Astrocyte (in vitro differentiated cells and primary cell): ENCODE measurements at regions not wholly inside any gene's neighbourhood (a gene's known extent, or its start where the extent isn't known, plus 50 kb on each side); places are given as distances from the start of the nearest gene placed in this dataset.

ENCODE experiments used
- DNase-seq: peaks from one replicate; pipeline ENCODE4 v3.0.0-alpha.2; 2010; ENCODE audit warnings: low read depth
- FAIRE-seq: peaks from 2 replicates; lab custom pipeline; 2011; peaks lifted over from hg19 to GRCh38; lab: Jason Lieb, UNC
- H2AFZ ChIP-seq: 2 replicates; pipeline ENCODE4 v1.6.0; 2012; ENCODE audit warnings: low read depth, low read length, inconsistent platforms
- H3K27ac ChIP-seq: 2 replicates; pipeline ENCODE4 v1.5.1; 2011; ENCODE audit warnings: low read depth, low read length, inconsistent platforms
- H3K27me3 ChIP-seq: 2 replicates; pipeline ENCODE4 v1.6.0; 2011; ENCODE audit warnings: low read length, inconsistent platforms; ENCODE audit not compliant: insufficient read depth
- H3K36me3 ChIP-seq: 2 replicates; pipeline ENCODE4 v1.5.1; 2011; ENCODE audit warnings: low read length, inconsistent platforms; ENCODE audit not compliant: insufficient read depth
- H3K4me1 ChIP-seq: 2 replicates; pipeline ENCODE4 v1.5.1; 2011; ENCODE audit warnings: low read length, inconsistent platforms; ENCODE audit not compliant: insufficient read depth
- H3K4me2 ChIP-seq: 2 replicates; pipeline ENCODE4 v1.6.0; 2012; ENCODE audit warnings: low read length, inconsistent platforms
- H3K4me3 ChIP-seq: 2 replicates; pipeline ENCODE4 v1.5.1; 2011; ENCODE audit warnings: low read depth, mild to moderate bottlenecking, low read length, inconsistent platforms; ENCODE audit not compliant: insufficient read depth
- H3K79me2 ChIP-seq: 2 replicates; pipeline ENCODE4 v1.6.0; 2012; ENCODE audit warnings: mild to moderate bottlenecking, low read length, inconsistent platforms; ENCODE audit not compliant: insufficient read depth
- H3K9ac ChIP-seq: 2 replicates; pipeline ENCODE4 v1.6.0; 2012; ENCODE audit warnings: mild to moderate bottlenecking, low read length, inconsistent platforms
- H3K9me3 ChIP-seq: 2 replicates; pipeline ENCODE4 v1.5.1; 2012; ENCODE audit warnings: low read depth, mild to moderate bottlenecking, low read length, inconsistent platforms; ENCODE audit not compliant: insufficient read depth
- H4K20me1 ChIP-seq: 2 replicates; pipeline ENCODE4 v1.6.0; 2012; ENCODE audit warnings: low read length, inconsistent platforms; ENCODE audit not compliant: insufficient read depth
- H3K27ac Mint-ChIP-seq: one replicate; pipeline ENCODE4 v1.8.0; 2021; ENCODE audit warnings: mild to moderate bottlenecking, mixed read lengths; ENCODE audit not compliant: unreplicated experiment
- H3K27me3 Mint-ChIP-seq: one replicate; pipeline ENCODE4 v1.8.0; 2021; ENCODE audit warnings: low read depth, mixed read lengths; ENCODE audit not compliant: unreplicated experiment
- H3K36me3 Mint-ChIP-seq: one replicate; pipeline ENCODE4 v1.8.0; 2021; ENCODE audit warnings: low read depth, mixed read lengths; ENCODE audit not compliant: unreplicated experiment
- H3K4me1 Mint-ChIP-seq: one replicate; pipeline ENCODE4 v1.8.0; 2021; ENCODE audit warnings: low read depth, mixed read lengths; ENCODE audit not compliant: unreplicated experiment
- H3K4me3 Mint-ChIP-seq: one replicate; pipeline ENCODE4 v1.8.0; 2021; ENCODE audit warnings: mild to moderate bottlenecking, moderate library complexity, mixed read lengths; ENCODE audit not compliant: unreplicated experiment
- H3K9me3 Mint-ChIP-seq: one replicate; pipeline ENCODE4 v1.8.0; 2021; ENCODE audit warnings: mild to moderate bottlenecking, mixed read lengths; ENCODE audit not compliant: unreplicated experiment
- EZH2 ChIP-seq: IDR thresholded peaks from 2 replicates; pipeline ENCODE4 v1.6.1; 2012; ENCODE audit warnings: mild to moderate bottlenecking, low read length, inconsistent platforms; ENCODE audit not compliant: insufficient read depth
- TF ChIP-seq, protein P1 (sequence below): IDR thresholded peaks from 2 replicates; pipeline ENCODE4 v1.5.1; 2011; ENCODE audit warnings: low read depth, mild to moderate bottlenecking, inconsistent platforms, low read length, moderate library complexity; ENCODE audit not compliant: insufficient read depth

DNA sequence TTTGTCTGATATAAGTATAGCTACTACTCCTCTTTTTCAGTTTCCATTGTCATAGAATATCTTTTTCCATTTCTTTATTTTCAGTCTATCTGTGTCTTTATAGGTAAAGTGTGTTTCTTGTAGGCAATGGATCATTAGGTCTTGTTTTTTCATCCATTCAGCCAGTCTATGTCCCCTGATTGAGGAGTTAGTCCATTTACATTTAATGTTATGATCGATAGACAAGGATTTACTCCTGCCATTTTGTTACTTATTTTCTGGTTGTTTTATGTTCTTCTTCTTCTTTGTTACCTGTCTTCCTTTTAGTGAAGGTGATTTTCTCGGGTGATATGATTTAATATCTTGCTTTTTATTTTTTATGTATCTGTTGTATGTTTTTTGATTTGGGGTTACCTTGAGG, 169.0 kb downstream of the BARX1 start:
- no peak overlapping the region for H2AFZ ChIP-seq
- no peak overlapping the region for H3K9ac ChIP-seq
- H4K20me1 ChIP-seq: no peaks in the 10 kb centered on the region
- Mint-ChIP-seq H3K4me3 (no peak overlapping the region), H3K27me3 (peaks cover 7% of the 10 kb centered on the region), H3K36me3 (no peaks in the 10 kb centered on the region), H3K27ac (no peak overlapping the region), H3K4me1 (no peaks in the 10 kb centered on the region), H3K9me3 (peaks cover 6% of the 10 kb centered on the region)
- no peaks in the 10 kb centered on the region for H3K4me1 ChIP-seq
- no peaks in the 10 kb centered on the region for H3K9me3 ChIP-seq
- no peaks in the 10 kb centered on the region for H3K27me3 ChIP-seq
- H3K4me3 ChIP-seq: no peak overlapping the region
- no peaks in the 10 kb centered on the region for H3K79me2 ChIP-seq
- no peak overlapping the region for H3K27ac ChIP-seq
- DNase-seq (no peak), FAIRE-seq (no peak)
- TF ChIP-seq EZH2: no peak
- TF ChIP-seq, protein P1, sequence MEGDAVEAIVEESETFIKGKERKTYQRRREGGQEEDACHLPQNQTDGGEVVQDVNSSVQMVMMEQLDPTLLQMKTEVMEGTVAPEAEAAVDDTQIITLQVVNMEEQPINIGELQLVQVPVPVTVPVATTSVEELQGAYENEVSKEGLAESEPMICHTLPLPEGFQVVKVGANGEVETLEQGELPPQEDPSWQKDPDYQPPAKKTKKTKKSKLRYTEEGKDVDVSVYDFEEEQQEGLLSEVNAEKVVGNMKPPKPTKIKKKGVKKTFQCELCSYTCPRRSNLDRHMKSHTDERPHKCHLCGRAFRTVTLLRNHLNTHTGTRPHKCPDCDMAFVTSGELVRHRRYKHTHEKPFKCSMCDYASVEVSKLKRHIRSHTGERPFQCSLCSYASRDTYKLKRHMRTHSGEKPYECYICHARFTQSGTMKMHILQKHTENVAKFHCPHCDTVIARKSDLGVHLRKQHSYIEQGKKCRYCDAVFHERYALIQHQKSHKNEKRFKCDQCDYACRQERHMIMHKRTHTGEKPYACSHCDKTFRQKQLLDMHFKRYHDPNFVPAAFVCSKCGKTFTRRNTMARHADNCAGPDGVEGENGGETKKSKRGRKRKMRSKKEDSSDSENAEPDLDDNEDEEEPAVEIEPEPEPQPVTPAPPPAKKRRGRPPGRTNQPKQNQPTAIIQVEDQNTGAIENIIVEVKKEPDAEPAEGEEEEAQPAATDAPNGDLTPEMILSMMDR: no peak
- H3K4me2 ChIP-seq: no peak overlapping the region
- no peaks in the 10 kb centered on the region for H3K36me3 ChIP-seq

DNA sequence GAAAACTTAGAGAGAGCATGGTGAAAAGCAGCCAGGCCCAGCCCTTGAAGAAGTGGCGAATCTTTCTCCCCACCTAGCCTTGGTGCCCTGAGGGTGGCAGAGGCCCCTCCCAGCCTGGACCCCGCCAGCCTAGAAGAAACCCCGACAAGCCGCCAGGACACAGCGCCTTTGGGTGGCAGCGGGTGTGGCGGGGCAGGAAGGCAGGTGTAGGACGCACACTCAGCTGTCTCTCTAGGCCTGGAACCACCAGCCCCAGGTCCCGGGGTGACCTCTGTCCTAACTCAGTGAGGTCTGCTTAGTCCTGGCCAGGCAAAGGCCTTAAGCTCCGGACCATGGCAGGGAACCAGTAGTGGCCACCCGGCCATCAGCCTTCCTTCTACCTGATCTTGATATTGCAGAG, 178.3 kb downstream of the BARX1 start:
- H3K4me3 ChIP-seq: no peak overlapping the region
- no peak overlapping the region for H3K27ac ChIP-seq
- no peak for DNase-seq
- Mint-ChIP-seq H3K36me3 (no peaks in the 10 kb centered on the region), H3K4me3 (no peak overlapping the region), H3K4me1 (no peaks in the 10 kb centered on the region), H3K27ac (no peak overlapping the region), H3K9me3 (peaks cover 3% of the 10 kb centered on the region), H3K27me3 (no peaks in the 10 kb centered on the region)
- no peaks in the 10 kb centered on the region for H3K4me1 ChIP-seq
- no peak overlapping the region for H2AFZ ChIP-seq
- H3K27me3 ChIP-seq: no peaks in the 10 kb centered on the region
- H3K9me3 ChIP-seq: no peaks in the 10 kb centered on the region
- H3K4me2 ChIP-seq: no peak overlapping the region
- no peak for FAIRE-seq
- no peaks in the 10 kb centered on the region for H3K79me2 ChIP-seq
- no peaks in the 10 kb centered on the region for H3K36me3 ChIP-seq
- TF ChIP-seq, protein P1: no peak
- no peak for TF ChIP-seq EZH2
- no peaks in the 10 kb centered on the region for H4K20me1 ChIP-seq
- no peak overlapping the region for H3K9ac ChIP-seq

DNA sequence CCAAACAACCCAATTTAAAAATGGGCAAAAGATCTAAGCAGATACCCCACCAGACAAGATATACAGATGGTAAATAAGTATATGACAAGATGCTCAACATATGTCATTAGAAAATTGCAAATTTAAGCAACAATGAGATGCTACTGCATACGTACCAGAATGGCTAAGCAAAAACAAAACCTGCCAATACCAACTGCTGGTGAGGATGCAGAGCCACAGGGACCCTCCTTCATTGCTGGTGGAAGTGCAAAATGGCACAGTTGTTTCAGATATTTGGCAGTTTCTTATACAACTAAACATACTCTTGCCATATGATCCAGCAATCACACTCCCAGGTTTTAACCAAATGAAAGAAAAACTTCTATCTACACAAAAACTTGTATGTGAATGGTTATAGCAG, 178.9 kb downstream of the BARX1 start:
- peaks cover 7% of the 10 kb centered on the region for H3K9me3 Mint-ChIP-seq
- Histone ChIP-seq H3K36me3 (no peaks in the 10 kb centered on the region), H2AFZ (no peak overlapping the region), H3K79me2 (no peaks in the 10 kb centered on the region), H3K9ac (no peak overlapping the region), H3K4me3 (no peak overlapping the region), H3K4me2 (no peak overlapping the region), H3K4me1 (no peaks in the 10 kb centered on the region), H3K27ac (no peak overlapping the region), H4K20me1 (no peaks in the 10 kb centered on the region), H3K9me3 (no peaks in the 10 kb centered on the region), H3K27me3 (no peaks in the 10 kb centered on the region)
- no peaks in the 10 kb centered on the region for H3K4me1 Mint-ChIP-seq
- H3K27ac Mint-ChIP-seq: no peak overlapping the region
- no peaks in the 10 kb centered on the region for H3K36me3 Mint-ChIP-seq
- no peaks in the 10 kb centered on the region for H3K27me3 Mint-ChIP-seq
- no peak for TF ChIP-seq EZH2
- TF ChIP-seq, protein P1: no peak
- FAIRE-seq (no peak), DNase-seq (no peak)
- H3K4me3 Mint-ChIP-seq: no peak overlapping the region
